GM23338 (cell line): ENCODE measurements at regions not wholly inside any gene's neighbourhood (a gene's known extent, or its start where the extent isn't known, plus 50 kb on each side); places are given as distances from the start of the nearest gene placed in this dataset.

Experiments
- ATAC-seq: fragments of 200-7000 bp; cut with Tn5 transposase; 3 replicates; pipeline ENCODE4 v1.9.1; 2020
- DNase-seq: peaks from one replicate; pipeline ENCODE4 v3.0.0-alpha.2; 2015; ENCODE audit warnings: low spot score
- H2AFZ ChIP-seq: fragments of 200-600 bp; sonication (generic); 2 replicates; pipeline ENCODE4 v1.8.0; 2016; ENCODE audit warnings: antibody characterized with exemption, mild to moderate bottlenecking, moderate library complexity
- H3F3A ChIP-seq: fragments of 200-600 bp; sonication (generic); replicated peaks from 2 replicates; pipeline ENCODE4 v1.8.0; 2017; ENCODE audit warnings: antibody characterized with exemption, mixed run types, low read depth
- H3K27ac ChIP-seq: fragments of 200-600 bp; sonication (generic); 2 replicates; pipeline ENCODE4 v1.6.1; 2016; ENCODE audit warnings: low read depth
- H3K27me3 ChIP-seq: fragments of 200-600 bp; sonication (generic); 2 replicates; pipeline ENCODE4 v1.8.0; 2016; ENCODE audit warnings: mild to moderate bottlenecking, mixed run types, moderate library complexity; ENCODE audit not compliant: insufficient read depth
- H3K36me3 ChIP-seq: fragments of 200-600 bp; sonication (generic); 2 replicates; pipeline ENCODE4 v1.8.0; 2016; ENCODE audit warnings: mild to moderate bottlenecking; ENCODE audit not compliant: insufficient read depth
- H3K4me1 ChIP-seq: fragments of 200-600 bp; sonication (generic); 2 replicates; pipeline ENCODE4 v1.8.0; 2016; ENCODE audit warnings: mild to moderate bottlenecking, moderate library complexity; ENCODE audit not compliant: insufficient read depth
- H3K4me2 ChIP-seq: fragments of 200-600 bp; sonication (generic); 2 replicates; pipeline ENCODE4 v1.7.1; 2017; ENCODE audit warnings: mixed run types
- H3K4me3 ChIP-seq: fragments of 200-600 bp; sonication (generic); 2 replicates; pipeline ENCODE4 v1.6.1; 2016; ENCODE audit warnings: mixed run types
- H3K79me2 ChIP-seq: fragments of 200-600 bp; sonication (generic); replicated peaks from 2 replicates; pipeline ENCODE4 v1.8.0; 2017; ENCODE audit warnings: mild to moderate bottlenecking; ENCODE audit not compliant: insufficient read depth
- H3K9me2 ChIP-seq: fragments of 200-600 bp; sonication (generic); 2 replicates; pipeline ENCODE4 v1.8.0; 2017; ENCODE audit not compliant: insufficient read depth
- H4K20me1 ChIP-seq: fragments of 200-600 bp; sonication (generic); replicated peaks from 2 replicates; pipeline ENCODE4 v1.8.0; 2017; ENCODE audit warnings: mild to moderate bottlenecking; ENCODE audit not compliant: insufficient read depth
- H3K27ac Mint-ChIP-seq: 2 replicates; pipeline ENCODE4 v1.8.0; 2020; ENCODE audit warnings: inconsistent platforms, mild to moderate bottlenecking, moderate library complexity, mixed read lengths
- H3K27me3 Mint-ChIP-seq: 3 replicates; pipeline ENCODE4 v1.8.0; 2022; ENCODE audit warnings: low read depth, mild to moderate bottlenecking, moderate library complexity, mixed read lengths, inconsistent platforms; ENCODE audit not compliant: insufficient read depth, poor library complexity
- H3K36me3 Mint-ChIP-seq: 3 replicates; pipeline ENCODE4 v1.8.0; 2021; ENCODE audit warnings: low read depth, mild to moderate bottlenecking, inconsistent platforms, moderate library complexity, mixed read lengths
- H3K4me1 Mint-ChIP-seq: 3 replicates; pipeline ENCODE4 v1.8.0; 2020; ENCODE audit warnings: mild to moderate bottlenecking, inconsistent platforms, mixed read lengths
- H3K4me3 Mint-ChIP-seq: 3 replicates; pipeline ENCODE4 v1.8.0; 2021; ENCODE audit warnings: moderate library complexity, mild to moderate bottlenecking, inconsistent platforms, mixed read lengths
- H3K9me3 Mint-ChIP-seq: 3 replicates; pipeline ENCODE4 v1.8.0; 2020; ENCODE audit warnings: moderate library complexity, mild to moderate bottlenecking, inconsistent platforms, mixed read lengths
- CREB1 ChIP-seq: fragments of 250-450 bp; sonication (Bioruptor Pico); IDR thresholded peaks from 2 replicates; pipeline ENCODE4 v1.5.0; 2020; ENCODE audit warnings: low read depth, mild to moderate bottlenecking, moderate library complexity
- CTCF ChIP-seq, 2 experiments: fragments of 200-600 bp in 1 of 2; sonication (generic) in 1 of 2; conservative IDR thresholded peaks; 2 replicates each; pipeline versions ENCODE4 v1.5.1 to v1.6.1; 2016 to 2017; ENCODE audit warnings: antibody characterized with exemption in 2 of 2, low read depth in 2 of 2, mild to moderate bottlenecking in 2 of 2, moderate library complexity in 1 of 2
- ETS1 ChIP-seq: IDR thresholded peaks from 2 replicates; pipeline ENCODE4 v1.6.1; 2016; ENCODE audit warnings: antibody characterized with exemption
- EZH2 ChIP-seq: fragments of 200-600 bp; sonication (generic); IDR thresholded peaks from one replicate; pipeline ENCODE4 v1.8.0; 2017; ENCODE audit warnings: antibody characterized with exemption, mild to moderate bottlenecking, low read depth; ENCODE audit not compliant: unreplicated experiment
- EZH2phosphoT487 ChIP-seq: fragments of 200-600 bp; sonication (generic); IDR thresholded peaks from one replicate; pipeline ENCODE4 v1.8.1; 2018; ENCODE audit warnings: antibody characterized with exemption; ENCODE audit not compliant: unreplicated experiment
- REST ChIP-seq: IDR thresholded peaks from one replicate; pipeline ENCODE4 v1.6.1; 2018; ENCODE audit warnings: antibody characterized with exemption; ENCODE audit not compliant: unreplicated experiment
- ZNF114 ChIP-seq: fragments of 250-450 bp; sonication (Bioruptor Pico); IDR thresholded peaks from 2 replicates; pipeline ENCODE4 v1.5.0; 2020; ENCODE audit warnings: mild to moderate bottlenecking, moderate library complexity
- ZNF462 ChIP-seq: fragments of 250-450 bp; sonication (Bioruptor Pico); IDR thresholded peaks from 2 replicates; pipeline ENCODE4 v1.5.0; 2020; ENCODE audit warnings: mild to moderate bottlenecking, moderate library complexity

- H3K27ac ChIP-seq = no peak overlapping the region
- H3K9me2 ChIP-seq = 0 out of 2 replicates have a peak, but pooled peaks cover 4% of the 10 kb centered on the region
- H4K20me1 ChIP-seq = no peaks in the 10 kb centered on the region
- DNase-seq (no peak), ATAC-seq (no peak)
- no peak overlapping the region for H2AFZ ChIP-seq
- H3K4me1 ChIP-seq = no peaks in the 10 kb centered on the region
- peaks cover 12% of the 10 kb centered on the region; the same call in 1 of the 3 replicates for H3K36me3 Mint-ChIP-seq
- no peak overlapping the region for H3K4me3 ChIP-seq
- no peaks in the 10 kb centered on the region for H3K27me3 ChIP-seq
- H3K36me3 ChIP-seq = no peaks in the 10 kb centered on the region
- no peaks in the 10 kb centered on the region for H3K27me3 Mint-ChIP-seq
- no peak overlapping the region for H3K4me2 ChIP-seq
- H3K79me2 ChIP-seq = no peaks in the 10 kb centered on the region
- H3F3A ChIP-seq = no peaks in the 10 kb centered on the region
- peaks cover 71% of the 10 kb centered on the region for H3K9me3 Mint-ChIP-seq
- no peaks in the 10 kb centered on the region for H3K4me1 Mint-ChIP-seq
- TF ChIP-seq REST = no peak
- no peak for TF ChIP-seq ETS1
- no peak for TF ChIP-seq ZNF114 (CRISPR knock-in tag)
- TF ChIP-seq CREB1 = no peak
- TF ChIP-seq ZNF462 (CRISPR knock-in tag) = no peak
- no peak for TF ChIP-seq EZH2
- TF ChIP-seq CTCF (conservative IDR thresholded peaks at IDR 0.05; ENCODE audit: low read depth in 2 of 2) = no peak
- TF ChIP-seq EZH2phosphoT487 = no peak
- no peak overlapping the region for H3K4me3 Mint-ChIP-seq
- H3K27ac Mint-ChIP-seq = no peak overlapping the region
These were observed 740.5 kb upstream of the API5 start for GRCh38 chr11:42571131-42571877.
